Heart left ventricle (tissue), 16 donors: ENCODE measurements at regions not wholly inside any gene's neighbourhood (a gene's known extent, or its start where the extent isn't known, plus 50 kb on each side); places are given as distances from the start of the nearest gene placed in this dataset.

Experiments
- ATAC-seq, 4 donors: fragments of 200-7000 bp; cut with Tn5 transposase; one replicate each; pipeline ENCODE4 v1.9.1; 2020 to 2022; ENCODE audit warnings: moderate library complexity in 4 of 4, mild to moderate bottlenecking in 3 of 4, moderate number of reproducible peaks in 1 of 4
- DNase-seq, 5 donors: peaks; one replicate each; pipeline ENCODE4 v3.0.0-alpha.2; 2020
- H3K27ac ChIP-seq, 12 donors: fragments of 200-600 bp; sonication (generic) in 4 of 12; one replicate each; pipeline versions ENCODE4 v1.5.0 to v1.8.0; 2016 to 2022; ENCODE audit warnings: mild to moderate bottlenecking in 2 of 12
- H3K27me3 ChIP-seq, 9 donors: fragments of 200-600 bp; sonication (generic) in 2 of 9; one replicate each; pipeline versions ENCODE4 v1.5.1 to v1.8.0; 2016 to 2022; ENCODE audit warnings: mild to moderate bottlenecking in 3 of 9
- H3K36me3 ChIP-seq, 9 donors: fragments of 200-600 bp; sonication (generic) in 2 of 9; one replicate each; pipeline versions ENCODE4 v1.5.0 to v1.8.0; 2018 to 2022; ENCODE audit warnings: mild to moderate bottlenecking in 2 of 9
- H3K4me1 ChIP-seq, 12 donors: fragments of 200-600 bp; sonication (generic) in 4 of 12; one replicate each; pipeline versions ENCODE4 v1.5.0 to v1.8.0; 2016 to 2022; ENCODE audit warnings: mild to moderate bottlenecking in 3 of 12
- H3K4me3 ChIP-seq, 12 donors: fragments of 200-600 bp; sonication (generic) in 4 of 12; one replicate each; pipeline versions ENCODE4 v1.5.0 to v1.8.0; 2017 to 2022; ENCODE audit warnings: mild to moderate bottlenecking in 9 of 12, moderate library complexity in 4 of 12
- H3K9me3 ChIP-seq, 12 donors: fragments of 200-600 bp; sonication (generic) in 4 of 12; one replicate each; pipeline versions ENCODE4 v1.5.0 to v1.8.0; 2016 to 2022; ENCODE audit warnings: mild to moderate bottlenecking in 1 of 12
- CTCF ChIP-seq, 12 donors: fragments of 200-600 bp; sonication (generic) in 4 of 12; IDR thresholded peaks; one replicate each; pipeline versions ENCODE4 v1.5.0 to v1.8.0; 2018 to 2022; ENCODE audit warnings: antibody characterized with exemption in 12 of 12, mild to moderate bottlenecking in 5 of 12
- POLR2A ChIP-seq, 2 donors: fragments of 450-650 bp; IDR thresholded peaks; one replicate each; pipeline ENCODE4 v1.6.1; 2017; ENCODE audit warnings: antibody characterized with exemption in 2 of 2, mild to moderate bottlenecking in 2 of 2, moderate library complexity in 2 of 2
- WGBS, 4 donors: extraction: QIAGEN DNeasy Blood & Tissue Kit in 2 of 4; methylation state at CpG; one replicate each; pipeline versions ENCODE4 v1.1.5 to v1.1.7; 2013 to 2018; 5-methylcytosine and 5-hydroxymethylcytosine counted together
- intact Hi-C, 10 donors: fragments of 100-400 bp; cut with DNase I; formaldehyde crosslinking; loops; one replicate each; pipeline versions ENCODE4 v1.11.1 to v1.14.2; 2022
- donor health status: ischemic (EF 13 %, LVEDD 7.1; RV severe dilation, severe dysfunction).
- donor health status: healthy with polysubstance abuse.
- donor health status: DM: no; HTN: yes; CAD: no.
- donor health status: DM: no; HTN: no; CAD: no.
- donor health status: ischemic (EF 25% LVEDD 6.9; RV normal size, moderate dysfunction).
- donor health status: ischemic (EF 25% LVEDD 5.7; RV mildly dilated, moderate dysfunction).
- donor health status: healthy.
- donor health status: DM: yes; HTN: yes; CAD: no.
- donor health status: ischemic (EF 35%, LVEDD 5.7; RV mildly dilated, moderate dysfunction).
- donor health status: nonischemic (EF 11% LVEDD 7.7; RV severe dilation, severe dysfunction).
- donor health status: DM: yes; HTN: yes; CAD: no.
- donor health status: PGD.
- donor health status: ischemic (EF 29% LVEDD 5.4; RV normal size, mild dysfunction).
- donor health status: nonischemic (EF 23%, LVEDD 6.1; RV moderate dilation, normal function).

GRCh38 chr2:146025519-146025918 is 1505.6 kb upstream of the ZEB2 start:
- WGBS, 4 donors, result 91 to 97% (median 94%) methylated on average over 1 of the region's 1 CpG
- H3K27me3 ChIP-seq, result no peaks in the 10 kb centered on the region
- H3K4me1 ChIP-seq, result no peaks in the 10 kb centered on the region
- ATAC-seq (no peak), DNase-seq (no peak)
- H3K4me3 ChIP-seq, result no peak overlapping the region
- TF ChIP-seq CTCF (IDR thresholded peaks at IDR 0.05), result no peak
- no peak for TF ChIP-seq POLR2A (IDR thresholded peaks at IDR 0.05)
- no peak overlapping the region for H3K27ac ChIP-seq
- H3K36me3 ChIP-seq, result no peaks in the 10 kb centered on the region
- no peaks in the 10 kb centered on the region for H3K9me3 ChIP-seq
- intact Hi-C loops, result no loop called here

- H3K9me3 ChIP-seq, result no peaks in the 10 kb centered on the region
- H3K36me3 ChIP-seq, result no peaks in the 10 kb centered on the region
- no peak overlapping the region for H3K27ac ChIP-seq
- TF ChIP-seq CTCF (IDR thresholded peaks at IDR 0.05), result no peak
- no peak for TF ChIP-seq POLR2A (IDR thresholded peaks at IDR 0.05)
- no peak for DNase-seq
- WGBS, 4 donors, result 82 to 93% (median 91%) methylated on average over 1 of the region's 1 CpG
- no peaks in the 10 kb centered on the region for H3K4me1 ChIP-seq
- intact Hi-C loops, result no loop called here
- no peak overlapping the region for H3K4me3 ChIP-seq
- ATAC-seq, result no peak
- no peaks in the 10 kb centered on the region for H3K27me3 ChIP-seq
Measured at GRCh38 chr2:146024212-146024743, 1504.4 kb upstream of the ZEB2 start.

- Histone ChIP-seq H3K27ac (no peak overlapping the region), H3K36me3 (no peaks in the 10 kb centered on the region), H3K27me3 (no peaks in the 10 kb centered on the region), H3K4me3 (no peak overlapping the region), H3K4me1 (no peaks in the 10 kb centered on the region), H3K9me3 (peaks cover 0 to 2% (median 0%) of the 10 kb centered on the region in 12 donors)
- intact Hi-C loops, result no loop called here
- DNase-seq (no peak), ATAC-seq (no peak)
- no peak for TF ChIP-seq CTCF (IDR thresholded peaks at IDR 0.05)
- TF ChIP-seq POLR2A (IDR thresholded peaks at IDR 0.05), result no peak
Measured at GRCh38 chr2:146004462-146004861, 1484.5 kb upstream of the ZEB2 start.

- intact Hi-C loops, result no loop called here
- H3K4me3 ChIP-seq, result no peak overlapping the region
- WGBS, 4 donors, result 70 to 81% (median 77%) methylated on average over 4 of the region's 4 CpGs
- DNase-seq (no peak), ATAC-seq (no peak)
- H3K27ac ChIP-seq, result no peak overlapping the region
- H3K36me3 ChIP-seq, result no peaks in the 10 kb centered on the region
- H3K27me3 ChIP-seq, result no peaks in the 10 kb centered on the region
- H3K4me1 ChIP-seq, result no peaks in the 10 kb centered on the region
- TF ChIP-seq CTCF (IDR thresholded peaks at IDR 0.05) (no peak), POLR2A (IDR thresholded peaks at IDR 0.05) (no peak)
- peaks cover 0 to 3% (median 0%) of the 10 kb centered on the region in 12 donors for H3K9me3 ChIP-seq
Measured at GRCh38 chr2:146003337-146003736, 1483.4 kb upstream of the ZEB2 start.
